GM18873 (cell line): ENCODE measurements at regions not wholly inside any gene's neighbourhood (a gene's known extent, or its start where the extent isn't known, plus 50 kb on each side); places are given as distances from the start of the nearest gene placed in this dataset.

ENCODE experiments used
- ATAC-seq: cut with Tn5 transposase; IDR thresholded peaks from one replicate; pipeline ENCODE4 v1.9.1; 2021; ENCODE audit warnings: mild to moderate bottlenecking, moderate library complexity, moderate number of reproducible peaks; ENCODE audit not compliant: unreplicated experiment, low FRiP score

DNA sequence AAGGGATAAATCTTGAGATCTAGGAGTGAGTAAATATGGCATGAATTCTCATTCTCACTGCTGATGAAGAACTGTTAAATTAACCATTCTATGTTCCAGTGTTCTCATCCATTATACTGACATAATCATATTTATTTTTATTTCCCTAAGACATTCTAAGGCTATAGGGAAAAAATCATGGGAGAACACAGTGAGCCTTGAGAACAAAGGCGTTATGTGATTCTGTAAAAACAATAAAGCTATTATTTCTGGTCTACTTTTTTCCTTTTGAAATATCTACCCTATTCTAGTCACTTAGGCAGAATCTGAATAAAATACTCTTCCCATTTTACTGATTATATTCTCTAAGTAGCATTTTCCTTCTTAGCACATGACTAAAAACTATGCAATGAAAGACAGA, 155.7 kb upstream of the ADAMTS16 start:
- ATAC-seq, result no peak

DNA sequence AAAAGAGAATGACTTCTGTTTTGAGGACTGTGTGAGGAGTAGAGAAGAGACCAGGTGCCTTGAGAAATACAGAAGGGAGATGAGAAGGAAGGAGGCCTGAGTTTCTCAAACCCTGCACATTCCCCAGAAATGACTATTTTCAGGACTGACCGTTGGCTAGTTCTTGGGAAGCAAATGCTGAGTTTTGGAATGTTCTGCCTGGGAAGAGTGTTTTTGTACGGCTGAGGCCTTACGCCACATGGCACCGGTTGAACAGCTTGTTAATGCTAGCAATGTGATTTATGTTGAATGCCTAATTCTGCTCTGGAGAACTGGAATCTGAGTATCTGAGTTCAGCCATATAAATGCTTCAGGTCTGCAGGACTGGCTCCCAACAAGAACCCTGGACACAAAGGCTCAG, 152.7 kb upstream of the ADAMTS16 start:
- ATAC-seq, result no peak

DNA sequence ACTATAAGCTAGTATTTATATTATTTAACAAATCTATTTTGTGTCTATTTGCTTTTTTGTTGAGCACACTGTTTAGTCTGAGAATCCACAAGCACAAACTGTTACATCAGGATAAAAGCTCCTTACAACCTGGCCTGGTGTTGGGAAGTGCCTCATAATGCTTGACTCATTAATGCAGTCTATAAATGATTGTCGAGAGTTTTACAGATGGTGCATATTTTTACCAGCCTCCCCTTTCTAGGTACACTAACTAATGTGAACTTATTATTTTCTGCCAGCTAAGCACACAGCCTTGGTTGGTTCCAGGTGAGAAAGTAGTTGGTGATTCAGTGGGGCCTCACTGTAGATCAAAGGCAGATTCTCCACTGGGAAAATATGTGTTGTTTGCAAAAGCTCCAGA, 151.0 kb upstream of the ADAMTS16 start:
- no peak for ATAC-seq

DNA sequence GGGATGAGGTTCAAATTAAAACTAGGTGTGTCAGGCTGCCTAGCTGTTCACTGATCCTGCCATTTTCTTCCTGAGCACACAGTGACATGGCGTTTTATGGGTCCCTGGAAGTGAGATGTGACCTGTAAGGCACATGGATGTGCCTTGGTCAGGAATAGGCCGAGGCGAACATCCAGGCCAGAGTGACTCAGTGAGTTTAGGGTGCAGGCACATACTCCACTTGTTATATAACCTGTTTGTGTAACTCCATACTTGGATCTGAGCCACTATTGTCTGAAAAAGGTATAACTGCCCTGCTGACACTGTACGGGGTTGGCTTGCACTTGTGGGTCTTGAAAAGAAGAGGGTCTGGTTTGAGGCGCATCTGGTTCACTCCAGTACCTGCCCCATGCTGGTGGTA, 150.1 kb upstream of the ADAMTS16 start:
- no peak for ATAC-seq

DNA sequence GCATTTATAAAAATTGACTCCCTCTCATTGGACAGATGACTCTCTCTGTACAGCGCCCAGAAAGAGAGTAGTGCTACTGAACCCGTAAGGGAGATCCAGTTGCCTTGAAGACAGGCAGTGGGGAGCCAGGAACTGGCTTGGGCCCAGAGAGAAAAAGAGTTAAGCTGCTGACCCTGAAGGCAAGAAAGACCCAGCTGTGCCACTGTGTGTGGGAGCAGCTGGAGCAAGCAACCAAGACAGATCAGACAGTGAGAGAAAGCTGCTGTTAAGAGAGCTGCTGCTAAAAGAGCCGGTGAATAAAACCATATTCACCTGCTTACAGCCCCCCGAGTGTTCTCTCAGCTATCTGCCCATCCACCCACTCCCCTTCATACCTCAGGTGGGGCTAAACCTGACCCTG, 149.7 kb upstream of the ADAMTS16 start:
- ATAC-seq, result no peak

DNA sequence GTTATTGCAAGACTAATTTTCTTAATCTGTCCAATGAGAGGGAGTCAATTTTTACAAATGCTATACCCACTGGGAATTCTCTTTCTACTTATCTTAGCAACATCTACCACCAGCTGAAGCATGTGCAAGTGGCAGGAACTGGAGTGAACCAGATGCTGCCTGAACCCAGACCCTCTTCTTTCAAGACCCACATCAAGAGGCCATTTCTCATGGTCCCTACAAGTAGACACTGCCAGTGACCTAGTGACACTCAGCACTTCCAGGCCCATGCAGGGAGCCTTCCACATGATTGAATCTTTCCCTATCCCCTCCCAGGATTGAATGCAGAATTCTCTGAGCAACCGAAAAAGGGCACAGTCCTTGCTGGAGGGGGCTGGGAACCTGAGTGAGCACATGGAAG, 148.2 kb upstream of the ADAMTS16 start:
- no peak for ATAC-seq

DNA sequence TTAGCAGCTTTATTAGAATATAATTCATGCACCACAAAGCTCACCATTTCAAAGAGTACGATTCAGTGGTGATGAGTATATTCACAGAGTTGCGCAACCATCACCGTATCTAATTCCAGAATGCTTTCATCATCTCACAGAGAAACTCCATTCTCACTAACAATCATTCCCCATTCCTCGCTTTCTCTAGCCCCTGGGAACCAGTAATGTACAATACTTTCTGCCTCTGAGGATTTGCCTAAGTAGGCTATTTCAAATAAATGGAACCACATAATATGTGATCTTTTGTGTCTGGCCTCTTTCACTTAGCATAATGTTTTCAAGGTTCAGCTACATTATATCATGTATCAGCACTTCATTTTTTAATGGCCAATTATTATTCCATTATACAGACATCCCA, 145.1 kb upstream of the ADAMTS16 start:
- no peak for ATAC-seq

DNA sequence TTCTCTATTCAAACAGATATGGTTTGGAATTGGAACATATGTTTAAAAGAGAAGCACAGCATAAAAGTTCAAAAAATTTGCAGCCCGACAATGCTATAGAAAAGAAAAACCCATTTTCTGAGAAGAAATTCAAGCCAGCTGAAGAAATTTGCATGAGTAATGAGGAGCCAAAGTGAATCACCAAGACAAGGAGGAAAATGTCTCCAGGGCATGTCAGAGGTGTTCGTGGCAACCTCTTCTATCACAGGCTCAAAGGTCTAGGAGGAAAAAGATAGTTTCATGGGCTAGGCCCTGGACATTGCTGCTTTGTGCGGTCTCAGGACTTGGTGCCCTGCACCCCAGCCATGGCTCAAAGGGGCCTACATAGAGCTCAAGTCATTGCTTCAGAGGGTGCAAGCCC, 134.8 kb upstream of the ADAMTS16 start:
- no peak for ATAC-seq

DNA sequence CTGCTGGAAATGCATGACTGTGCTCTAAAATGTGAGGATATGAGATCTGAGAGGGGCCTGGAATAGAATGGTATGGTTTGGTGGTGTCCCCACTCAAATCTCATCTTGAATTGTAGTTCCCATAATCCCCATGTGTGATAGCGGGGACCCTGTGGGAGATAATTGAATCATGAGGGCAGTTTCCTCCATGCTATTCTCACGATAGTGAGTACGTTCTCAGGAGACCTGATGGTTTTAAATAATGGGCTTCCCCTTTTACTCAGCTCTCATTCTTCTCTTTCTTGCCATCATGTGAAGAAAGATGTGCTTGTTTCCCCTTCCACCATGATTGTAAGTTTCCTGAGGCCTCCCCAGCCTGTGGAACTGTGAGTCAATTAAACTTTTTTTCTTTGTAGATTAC, 133.6 kb upstream of the ADAMTS16 start:
- ATAC-seq, result no peak

DNA sequence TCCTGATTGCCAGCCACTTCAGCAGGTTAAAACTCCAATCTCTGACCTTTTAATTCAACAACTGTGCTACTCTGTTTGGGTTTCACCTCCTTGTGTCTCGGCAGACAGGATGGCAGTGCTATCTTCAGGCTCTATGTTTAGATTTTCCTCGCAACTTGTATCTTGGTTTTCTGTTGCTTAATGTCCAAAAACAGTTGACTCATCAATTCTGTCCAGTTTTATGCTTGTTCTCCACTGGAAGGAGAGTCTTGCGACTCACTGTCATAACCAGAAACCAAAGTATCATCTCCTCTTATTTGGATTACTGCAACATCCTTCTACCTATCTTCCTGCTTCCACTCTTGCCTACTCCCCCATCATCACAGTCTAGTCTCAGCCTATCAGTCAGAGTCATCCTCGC, 130.9 kb upstream of the ADAMTS16 start:
- no peak for ATAC-seq

DNA sequence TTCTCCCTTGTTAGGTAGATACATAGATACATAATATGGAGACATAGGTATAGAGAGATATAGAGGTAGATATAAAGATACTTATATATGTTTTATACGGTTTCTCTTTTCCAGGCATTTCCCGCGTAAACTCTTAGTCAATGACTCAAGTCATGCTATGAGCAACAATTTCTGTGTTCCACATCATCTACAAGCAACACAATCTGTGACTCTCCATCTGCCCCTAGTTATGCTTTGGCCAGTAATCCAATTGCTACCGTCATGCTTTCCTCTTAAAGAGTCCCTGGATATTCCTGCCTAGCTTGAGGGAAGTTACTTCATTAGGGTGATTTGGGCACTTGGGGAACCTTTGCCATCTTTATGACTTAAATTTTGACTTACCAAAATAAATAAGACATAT, 129.0 kb upstream of the ADAMTS16 start:
- ATAC-seq, result no peak

DNA sequence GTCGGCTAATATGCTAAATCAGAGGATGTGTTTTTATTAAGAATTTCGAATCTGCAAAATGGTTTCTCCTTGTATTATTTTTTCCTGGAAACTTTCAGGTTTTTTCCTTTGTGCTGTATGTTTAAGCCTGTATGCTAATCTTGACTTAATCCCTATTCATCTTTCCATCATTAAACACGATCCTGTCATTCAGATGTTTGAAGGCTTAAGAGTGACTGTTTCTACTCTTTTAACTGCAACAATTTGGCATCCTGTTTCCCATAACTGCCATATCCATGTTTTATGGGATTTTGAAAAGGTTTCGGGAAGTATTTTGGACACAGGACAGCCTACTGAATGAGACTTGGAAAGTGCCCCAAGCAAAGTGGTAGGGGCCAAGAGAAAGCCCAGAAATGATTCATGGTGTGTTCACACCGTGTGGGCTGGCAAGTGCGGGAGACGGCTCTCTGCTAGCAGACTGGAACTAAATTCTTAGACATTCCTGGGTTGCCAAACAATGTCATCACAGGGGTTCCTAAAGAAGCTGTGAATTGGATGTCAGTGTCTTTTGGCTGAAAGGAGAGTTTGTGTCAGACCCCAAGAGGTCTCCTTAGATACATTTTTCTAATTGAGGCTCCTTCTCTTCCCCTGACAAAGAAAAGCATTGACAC, 125.4 kb upstream of the ADAMTS16 start:
- no peak for ATAC-seq

DNA sequence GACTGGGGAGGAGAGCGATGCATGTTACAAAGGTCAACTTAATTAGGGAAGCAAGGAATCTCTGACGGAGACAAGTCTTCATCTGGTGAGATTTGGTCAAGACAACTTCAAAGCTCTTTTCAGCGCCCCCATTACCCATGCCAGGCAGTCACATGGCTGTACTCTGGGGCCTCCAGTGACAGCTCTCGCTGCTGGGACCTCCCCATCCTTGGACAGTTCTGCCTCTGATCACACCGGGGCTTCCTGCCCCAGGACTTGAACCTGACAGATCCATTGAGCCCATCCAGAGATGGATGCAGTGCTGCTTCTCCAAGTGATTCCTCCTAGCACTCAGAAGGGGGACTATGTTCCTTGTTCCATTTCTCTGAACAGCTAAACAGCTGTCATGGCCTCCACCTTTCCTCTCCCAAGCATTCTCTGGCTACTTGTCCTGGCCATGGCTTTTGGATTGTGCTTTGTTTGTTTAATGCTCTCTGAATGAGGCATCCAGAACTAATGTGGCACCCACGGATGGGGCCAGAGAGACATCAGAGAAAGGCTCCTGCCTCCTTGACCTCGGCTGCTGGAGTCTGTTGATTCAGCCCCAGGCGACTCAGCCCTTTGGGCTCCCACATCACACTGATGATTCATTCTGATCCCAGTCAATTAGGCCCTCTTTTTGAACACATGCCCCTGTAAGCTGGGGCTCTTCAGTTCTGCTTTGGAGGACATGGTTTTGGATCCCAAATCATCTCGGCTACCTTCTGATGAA, 122.1 kb upstream of the ADAMTS16 start:
- no peak for ATAC-seq

DNA sequence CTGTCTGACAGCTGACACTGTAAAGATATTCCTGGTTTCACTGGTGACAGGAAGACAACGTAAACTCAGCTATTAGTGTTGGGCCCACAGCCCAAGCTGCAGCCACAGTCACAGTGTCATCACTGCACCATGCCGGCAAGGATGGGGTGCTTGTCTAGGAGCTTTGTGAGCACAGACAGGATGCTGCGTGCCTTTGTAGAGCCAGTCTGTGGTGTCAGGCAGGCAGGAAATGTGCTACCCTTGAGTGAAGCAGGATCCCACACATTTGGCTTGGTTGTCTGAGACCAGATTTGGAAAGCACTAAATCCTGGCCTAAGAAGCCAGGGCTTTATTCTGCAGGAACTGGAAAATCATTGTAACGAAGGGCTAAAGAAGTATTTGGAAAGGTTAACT, 121.6 kb upstream of the ADAMTS16 start:
- no peak for ATAC-seq

DNA sequence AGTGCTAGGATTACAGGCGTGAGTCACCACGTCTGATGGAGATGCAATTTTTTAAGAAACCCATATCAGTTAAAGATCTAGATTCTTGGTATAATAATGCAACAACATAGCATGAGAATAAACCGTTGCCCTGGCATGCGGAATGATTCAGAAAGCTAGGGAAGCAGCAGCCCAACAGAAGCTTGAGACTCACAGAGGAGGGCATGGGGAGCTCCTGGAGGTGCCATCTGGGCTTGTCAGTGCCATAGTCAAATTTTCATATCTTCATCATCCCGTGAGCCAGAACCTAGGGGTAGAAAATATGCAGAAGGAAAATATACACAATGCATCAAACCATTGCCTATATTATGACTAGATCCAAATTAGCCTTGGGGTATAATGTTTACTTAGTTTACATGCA, 118.7 kb upstream of the ADAMTS16 start:
- no peak for ATAC-seq

DNA sequence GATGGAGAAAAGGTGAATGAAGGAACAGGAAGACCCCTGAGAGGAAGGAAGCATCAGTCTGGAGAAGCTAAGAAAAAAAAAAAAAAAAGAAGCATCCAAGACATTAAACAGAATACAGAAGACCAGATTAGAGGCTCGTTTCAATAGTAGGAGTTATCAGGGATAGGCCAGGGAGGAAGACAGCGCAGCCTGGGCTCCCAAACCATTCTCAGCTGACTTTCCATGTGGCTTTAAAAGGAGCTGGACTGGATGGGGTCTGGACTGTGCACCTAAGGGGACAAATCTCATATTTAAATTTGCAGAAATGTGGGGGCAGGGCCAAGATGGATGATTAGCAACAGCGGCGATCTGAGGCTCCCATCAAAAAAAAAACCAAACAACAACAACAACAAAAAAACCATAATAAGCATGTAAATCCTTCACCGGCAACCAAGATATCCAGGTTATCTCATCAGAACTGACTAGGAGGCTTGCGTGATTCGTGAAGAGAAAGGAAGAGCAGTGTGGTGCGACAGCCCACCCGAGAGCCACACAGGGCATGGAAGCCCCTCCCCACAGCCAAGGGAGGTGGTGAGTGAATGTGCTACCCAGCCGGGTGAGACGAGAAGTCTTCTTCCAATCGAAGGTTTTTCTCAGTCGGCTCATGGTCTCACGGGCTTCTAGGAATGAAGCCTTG, 114.9 kb upstream of the ADAMTS16 start:
- no peak for ATAC-seq

DNA sequence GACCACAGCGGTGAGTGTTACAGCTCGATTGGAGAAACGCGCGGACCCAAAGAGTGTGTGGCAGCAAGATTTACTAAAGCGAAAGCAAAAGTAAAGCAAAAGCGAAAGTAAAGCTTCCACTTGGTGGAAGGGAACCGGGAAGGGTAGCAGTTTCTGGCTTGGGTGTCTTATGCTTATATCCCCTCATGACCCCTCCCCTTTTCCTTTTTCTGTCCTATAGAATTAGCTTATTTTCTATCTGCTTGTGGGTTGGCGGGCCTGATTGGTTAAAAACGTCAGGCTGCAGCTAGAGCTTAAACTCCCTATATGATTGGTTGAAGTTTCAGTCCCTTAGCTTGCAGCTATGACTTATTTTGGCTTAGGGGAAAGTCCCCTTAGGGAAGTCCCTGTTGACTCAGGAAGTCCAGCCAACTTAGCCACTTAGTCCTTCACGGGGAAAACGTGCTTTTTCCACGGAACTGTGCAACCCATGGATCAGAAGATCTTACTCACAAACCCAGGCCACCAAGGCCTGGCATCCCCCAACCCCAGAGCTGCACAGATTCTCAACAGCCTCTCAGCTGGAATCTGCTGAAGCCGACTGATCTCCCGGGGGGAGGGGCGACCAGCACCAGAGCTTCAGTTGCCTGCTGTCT, 114.2 kb upstream of the ADAMTS16 start:
- ATAC-seq, result no peak

DNA sequence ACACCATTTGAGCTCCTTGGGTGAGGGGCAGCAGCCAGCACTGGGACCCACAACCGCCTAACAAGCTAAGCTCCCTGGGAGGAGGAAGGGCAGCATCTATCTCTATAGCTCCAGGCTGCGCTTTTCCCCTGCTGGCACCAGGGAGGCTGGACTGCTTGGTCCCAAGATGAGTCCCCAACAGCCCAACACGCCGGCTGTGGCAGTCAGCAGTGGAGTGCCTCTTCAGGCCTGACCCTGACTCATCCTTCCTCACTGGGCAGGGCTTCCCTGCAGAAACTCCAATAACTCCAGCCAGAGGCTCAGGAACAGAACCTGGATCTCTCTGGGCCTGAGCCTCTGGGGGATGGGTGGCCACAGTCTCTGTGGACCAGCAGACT, 113.7 kb upstream of the ADAMTS16 start:
- ATAC-seq, result no peak

DNA sequence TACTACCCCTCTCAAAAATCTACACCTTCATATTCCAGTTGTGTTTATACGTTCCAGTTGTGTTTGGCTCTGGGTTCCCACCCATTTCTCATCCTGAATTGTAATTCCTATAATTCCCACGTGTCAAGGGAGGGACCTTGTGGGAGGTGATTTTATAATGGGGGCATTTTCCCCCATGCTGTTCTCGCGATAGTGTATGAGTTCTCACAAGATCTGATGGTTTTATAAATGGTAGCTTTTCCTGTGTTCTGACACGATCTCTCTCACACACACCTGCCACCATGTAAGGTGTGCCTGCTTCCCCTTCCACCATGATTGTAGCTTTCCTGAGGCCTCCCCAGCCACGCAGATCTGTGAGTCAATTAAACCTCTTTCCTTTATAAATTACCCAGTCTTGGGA, 108.5 kb upstream of the ADAMTS16 start:
- no peak for ATAC-seq

DNA sequence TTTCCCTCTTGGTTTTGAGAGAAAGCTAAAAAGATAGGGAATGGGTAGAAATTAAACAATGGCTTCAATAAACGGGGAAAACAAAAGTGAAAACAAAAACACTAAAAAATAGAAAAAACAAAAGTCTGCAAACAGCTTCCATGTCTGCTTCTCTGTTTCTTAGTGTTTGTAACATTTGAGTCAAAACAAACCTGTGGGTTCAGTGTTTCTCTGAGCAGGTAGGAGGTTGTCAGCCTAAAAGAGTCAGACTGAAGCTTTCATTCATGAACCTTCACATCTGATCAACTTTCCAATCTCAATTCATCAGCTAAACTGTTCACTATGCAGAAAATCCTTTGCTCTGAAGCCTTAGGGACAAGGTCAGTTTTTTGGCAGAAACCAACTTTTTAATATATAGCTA, 102.5 kb upstream of the ADAMTS16 start:
- peak; percentile 71 for ATAC-seq

DNA sequence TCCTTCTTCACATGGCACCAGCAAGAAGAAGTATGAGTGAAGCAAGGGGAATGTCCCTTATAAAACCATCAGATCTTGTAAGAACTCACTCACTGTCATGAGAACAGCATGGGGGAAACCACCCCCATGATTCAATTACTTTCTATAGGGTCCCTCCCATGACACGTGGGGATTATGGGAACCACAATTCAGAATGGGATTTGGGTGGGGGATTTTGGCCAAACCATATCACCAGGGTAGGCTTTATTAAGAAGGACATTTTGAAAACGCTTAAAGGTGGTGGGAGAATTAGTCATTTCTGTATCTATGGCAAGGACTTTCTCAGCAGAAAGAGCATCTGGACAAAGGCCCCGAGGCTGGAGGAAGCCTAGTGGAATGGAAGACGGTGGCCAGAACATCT, 100.2 kb upstream of the ADAMTS16 start:
- ATAC-seq, result no peak
